MM.1S (cell line): ENCODE measurements at regions not wholly inside any gene's neighbourhood (a gene's known extent, or its start where the extent isn't known, plus 50 kb on each side); places are given as distances from the start of the nearest gene placed in this dataset.

ENCODE experiments used
- EZH2 ChIP-seq: fragments of 300-600 bp; sonication (generic); optimal IDR thresholded peaks from 2 replicates; pipeline ENCODE3; 2017; ENCODE audit warnings: low read depth, mild to moderate bottlenecking, antibody characterized with exemption, low read length, mixed read lengths
- EZH2phosphoT487 ChIP-seq: fragments of 300-600 bp; sonication (generic); IDR thresholded peaks from 2 replicates; pipeline ENCODE4 v1.6.1; 2018; ENCODE audit warnings: antibody characterized with exemption, low read length
- TF ChIP-seq, protein P1 (sequence below): fragments of 300-600 bp; sonication (generic); IDR thresholded peaks from 2 replicates; pipeline ENCODE4 v1.5.1; 2016; ENCODE audit warnings: antibody characterized with exemption, low read length, mixed read lengths

GRCh38 chr7:51452694-51453093 is 136.1 kb upstream of the COBL start:
- TF ChIP-seq, protein P1, sequence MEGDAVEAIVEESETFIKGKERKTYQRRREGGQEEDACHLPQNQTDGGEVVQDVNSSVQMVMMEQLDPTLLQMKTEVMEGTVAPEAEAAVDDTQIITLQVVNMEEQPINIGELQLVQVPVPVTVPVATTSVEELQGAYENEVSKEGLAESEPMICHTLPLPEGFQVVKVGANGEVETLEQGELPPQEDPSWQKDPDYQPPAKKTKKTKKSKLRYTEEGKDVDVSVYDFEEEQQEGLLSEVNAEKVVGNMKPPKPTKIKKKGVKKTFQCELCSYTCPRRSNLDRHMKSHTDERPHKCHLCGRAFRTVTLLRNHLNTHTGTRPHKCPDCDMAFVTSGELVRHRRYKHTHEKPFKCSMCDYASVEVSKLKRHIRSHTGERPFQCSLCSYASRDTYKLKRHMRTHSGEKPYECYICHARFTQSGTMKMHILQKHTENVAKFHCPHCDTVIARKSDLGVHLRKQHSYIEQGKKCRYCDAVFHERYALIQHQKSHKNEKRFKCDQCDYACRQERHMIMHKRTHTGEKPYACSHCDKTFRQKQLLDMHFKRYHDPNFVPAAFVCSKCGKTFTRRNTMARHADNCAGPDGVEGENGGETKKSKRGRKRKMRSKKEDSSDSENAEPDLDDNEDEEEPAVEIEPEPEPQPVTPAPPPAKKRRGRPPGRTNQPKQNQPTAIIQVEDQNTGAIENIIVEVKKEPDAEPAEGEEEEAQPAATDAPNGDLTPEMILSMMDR = no peak
- no peak for TF ChIP-seq EZH2phosphoT487
- no peak for TF ChIP-seq EZH2
